GM23248 (cell line): ENCODE measurements at regions not wholly inside any gene's neighbourhood (a gene's known extent, or its start where the extent isn't known, plus 50 kb on each side); places are given as distances from the start of the nearest gene placed in this dataset.

Experiments
- EZH2 ChIP-seq: fragments of 200-600 bp; sonication (generic); IDR thresholded peaks from 2 replicates; pipeline ENCODE4 v1.6.1; 2018; ENCODE audit warnings: antibody characterized with exemption, mild to moderate bottlenecking; ENCODE audit not compliant: insufficient read depth, poor library complexity, severe bottlenecking
- EZH2phosphoT487 ChIP-seq: fragments of 200-600 bp; sonication (generic); IDR thresholded peaks from 2 replicates; pipeline ENCODE4 v1.6.1; 2018; ENCODE audit warnings: antibody characterized with exemption, moderate library complexity, mild to moderate bottlenecking, low read depth; ENCODE audit not compliant: insufficient read depth

GRCh38 chr18:22499421-22499820 is 81.7 kb upstream of the CTAGE1 start:
- TF ChIP-seq EZH2 (no peak), EZH2phosphoT487 (no peak)
